DND-41 (cell line): ENCODE measurements at regions not wholly inside any gene's neighbourhood (a gene's known extent, or its start where the extent isn't known, plus 50 kb on each side); places are given as distances from the start of the nearest gene placed in this dataset.

ENCODE experiments used
- CTCF ChIP-seq: IDR thresholded peaks from 2 replicates; pipeline ENCODE4 v1.5.1; 2012; ENCODE audit warnings: borderline replicate concordance, low read length, moderate library complexity, mild to moderate bottlenecking; ENCODE audit not compliant: poor library complexity, severe bottlenecking; ENCODE audit errors: extremely low read depth
- EZH2 ChIP-seq: IDR thresholded peaks from 3 replicates; pipeline ENCODE4 v1.6.1; 2012; ENCODE audit warnings: borderline replicate concordance, low read depth, mild to moderate bottlenecking, moderate library complexity, low read length, inconsistent platforms; ENCODE audit not compliant: severe bottlenecking

GRCh38 chr5:96538808-96539250, 105.8 kb upstream of the PCSK1 start:
- TF ChIP-seq CTCF (no peak), EZH2 (no peak)
